GM23338 (cell line): ENCODE measurements at regions not wholly inside any gene's neighbourhood (a gene's known extent, or its start where the extent isn't known, plus 50 kb on each side); places are given as distances from the start of the nearest gene placed in this dataset.

Experiments used
- CREB1 ChIP-seq: fragments of 250-450 bp; sonication (Bioruptor Pico); IDR thresholded peaks from 2 replicates; pipeline ENCODE4 v1.5.0; 2020; ENCODE audit warnings: low read depth, mild to moderate bottlenecking, moderate library complexity
- CTCF ChIP-seq, 2 experiments: fragments of 200-600 bp in 1 of 2; sonication (generic) in 1 of 2; conservative IDR thresholded peaks; 2 replicates each; pipeline versions ENCODE4 v1.5.1 to v1.6.1; 2016 to 2017; ENCODE audit warnings: antibody characterized with exemption in 2 of 2, low read depth in 2 of 2, mild to moderate bottlenecking in 2 of 2, moderate library complexity in 1 of 2
- EZH2 ChIP-seq: fragments of 200-600 bp; sonication (generic); IDR thresholded peaks from one replicate; pipeline ENCODE4 v1.8.0; 2017; ENCODE audit warnings: antibody characterized with exemption, mild to moderate bottlenecking, low read depth; ENCODE audit not compliant: unreplicated experiment
- EZH2phosphoT487 ChIP-seq: fragments of 200-600 bp; sonication (generic); IDR thresholded peaks from one replicate; pipeline ENCODE4 v1.8.1; 2018; ENCODE audit warnings: antibody characterized with exemption; ENCODE audit not compliant: unreplicated experiment
- POLR2AphosphoS5 ChIP-seq: IDR thresholded peaks from 2 replicates; pipeline ENCODE4 v1.6.1; 2016; ENCODE audit warnings: antibody characterized with exemption, low read depth
- REST ChIP-seq: IDR thresholded peaks from one replicate; pipeline ENCODE4 v1.6.1; 2018; ENCODE audit warnings: antibody characterized with exemption; ENCODE audit not compliant: unreplicated experiment
- STAT1 ChIP-seq: IDR thresholded peaks from one replicate; pipeline ENCODE4 v1.6.1; 2016; ENCODE audit warnings: antibody characterized with exemption; ENCODE audit not compliant: unreplicated experiment
- ZNF114 ChIP-seq: fragments of 250-450 bp; sonication (Bioruptor Pico); IDR thresholded peaks from 2 replicates; pipeline ENCODE4 v1.5.0; 2020; ENCODE audit warnings: mild to moderate bottlenecking, moderate library complexity

- TF ChIP-seq ZNF114 (CRISPR knock-in tag): no peak
- TF ChIP-seq CTCF (conservative IDR thresholded peaks at IDR 0.05; ENCODE audit: low read depth in 2 of 2): no peak
- TF ChIP-seq CREB1: no peak
- no peak for TF ChIP-seq STAT1
- no peak for TF ChIP-seq REST
- TF ChIP-seq POLR2AphosphoS5: no peak
- no peak for TF ChIP-seq EZH2phosphoT487
- TF ChIP-seq EZH2: no peak
Observed at GRCh38 chr10:4566011-4566410, 260.0 kb upstream of the AKR1E2 start.
